ENCODE measurements at regions not wholly inside any gene's neighbourhood (a gene's known extent, or its start where the extent isn't known, plus 50 kb on each side); places are given as distances from the start of the nearest gene placed in this dataset.

DNA sequence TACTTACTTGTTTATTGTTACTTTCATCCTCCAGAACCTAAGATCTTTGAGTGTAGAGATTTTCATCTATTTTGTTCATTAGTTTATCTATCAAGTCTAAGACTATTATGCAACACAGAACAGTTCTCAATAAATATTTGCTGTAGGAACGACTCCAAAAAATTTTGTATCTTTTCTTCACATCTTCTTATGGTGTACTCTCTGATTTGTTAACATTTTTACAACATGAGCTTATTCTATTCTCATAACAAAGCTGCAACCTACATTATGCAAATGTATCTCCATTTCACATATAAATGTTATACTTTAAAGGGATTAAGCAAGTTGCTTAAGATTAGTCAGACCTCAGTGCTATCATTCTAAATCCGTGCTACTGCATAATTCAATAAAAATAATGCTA is 514.2 kb upstream of the ZP4 start (continued):
- no peak for TF ChIP-seq TCF7 (CRISPR knock-in tag; IDR thresholded peaks at IDR 0.05; ENCODE audit: low read depth)
- TF ChIP-seq SMAD4 (CRISPR knock-in tag; IDR thresholded peaks at IDR 0.05): no peak
- TF ChIP-seq TP53 (CRISPR knock-in tag; IDR thresholded peaks at IDR 0.05): no peak

GRCh38 chr1:238404481-238404880 is 513.8 kb upstream of the ZP4 start:
- H3K4me1 Mint-ChIP-seq: peaks cover 18% of the 10 kb centered on the region
- POLR2A ChIA-PET: no interaction called here
- DNase-seq (ENCODE audit: low spot score) (no peak), ATAC-seq (no peak)
- 0 out of 2 replicates have a peak, but pooled peaks cover 6% of the 10 kb centered on the region for H3K36me3 Mint-ChIP-seq
- no peak overlapping the region for H3K4me3 Mint-ChIP-seq
- peaks cover 4% of the 10 kb centered on the region; the same call in 1 of the 2 replicates for H3K9me3 Mint-ChIP-seq
- TF ChIP-seq, protein P1, sequence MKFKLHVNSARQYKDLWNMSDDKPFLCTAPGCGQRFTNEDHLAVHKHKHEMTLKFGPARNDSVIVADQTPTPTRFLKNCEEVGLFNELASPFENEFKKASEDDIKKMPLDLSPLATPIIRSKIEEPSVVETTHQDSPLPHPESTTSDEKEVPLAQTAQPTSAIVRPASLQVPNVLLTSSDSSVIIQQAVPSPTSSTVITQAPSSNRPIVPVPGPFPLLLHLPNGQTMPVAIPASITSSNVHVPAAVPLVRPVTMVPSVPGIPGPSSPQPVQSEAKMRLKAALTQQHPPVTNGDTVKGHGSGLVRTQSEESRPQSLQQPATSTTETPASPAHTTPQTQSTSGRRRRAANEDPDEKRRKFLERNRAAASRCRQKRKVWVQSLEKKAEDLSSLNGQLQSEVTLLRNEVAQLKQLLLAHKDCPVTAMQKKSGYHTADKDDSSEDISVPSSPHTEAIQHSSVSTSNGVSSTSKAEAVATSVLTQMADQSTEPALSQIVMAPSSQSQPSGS (CRISPR knock-in tag; IDR thresholded peaks at IDR 0.05; ENCODE audit: borderline replicate concordance, low read depth): no peak
- TF ChIP-seq, protein P2, sequence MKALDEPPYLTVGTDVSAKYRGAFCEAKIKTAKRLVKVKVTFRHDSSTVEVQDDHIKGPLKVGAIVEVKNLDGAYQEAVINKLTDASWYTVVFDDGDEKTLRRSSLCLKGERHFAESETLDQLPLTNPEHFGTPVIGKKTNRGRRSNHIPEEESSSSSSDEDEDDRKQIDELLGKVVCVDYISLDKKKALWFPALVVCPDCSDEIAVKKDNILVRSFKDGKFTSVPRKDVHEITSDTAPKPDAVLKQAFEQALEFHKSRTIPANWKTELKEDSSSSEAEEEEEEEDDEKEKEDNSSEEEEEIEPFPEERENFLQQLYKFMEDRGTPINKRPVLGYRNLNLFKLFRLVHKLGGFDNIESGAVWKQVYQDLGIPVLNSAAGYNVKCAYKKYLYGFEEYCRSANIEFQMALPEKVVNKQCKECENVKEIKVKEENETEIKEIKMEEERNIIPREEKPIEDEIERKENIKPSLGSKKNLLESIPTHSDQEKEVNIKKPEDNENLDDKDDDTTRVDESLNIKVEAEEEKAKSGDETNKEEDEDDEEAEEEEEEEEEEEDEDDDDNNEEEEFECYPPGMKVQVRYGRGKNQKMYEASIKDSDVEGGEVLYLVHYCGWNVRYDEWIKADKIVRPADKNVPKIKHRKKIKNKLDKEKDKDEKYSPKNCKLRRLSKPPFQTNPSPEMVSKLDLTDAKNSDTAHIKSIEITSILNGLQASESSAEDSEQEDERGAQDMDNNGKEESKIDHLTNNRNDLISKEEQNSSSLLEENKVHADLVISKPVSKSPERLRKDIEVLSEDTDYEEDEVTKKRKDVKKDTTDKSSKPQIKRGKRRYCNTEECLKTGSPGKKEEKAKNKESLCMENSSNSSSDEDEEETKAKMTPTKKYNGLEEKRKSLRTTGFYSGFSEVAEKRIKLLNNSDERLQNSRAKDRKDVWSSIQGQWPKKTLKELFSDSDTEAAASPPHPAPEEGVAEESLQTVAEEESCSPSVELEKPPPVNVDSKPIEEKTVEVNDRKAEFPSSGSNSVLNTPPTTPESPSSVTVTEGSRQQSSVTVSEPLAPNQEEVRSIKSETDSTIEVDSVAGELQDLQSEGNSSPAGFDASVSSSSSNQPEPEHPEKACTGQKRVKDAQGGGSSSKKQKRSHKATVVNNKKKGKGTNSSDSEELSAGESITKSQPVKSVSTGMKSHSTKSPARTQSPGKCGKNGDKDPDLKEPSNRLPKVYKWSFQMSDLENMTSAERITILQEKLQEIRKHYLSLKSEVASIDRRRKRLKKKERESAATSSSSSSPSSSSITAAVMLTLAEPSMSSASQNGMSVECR (CRISPR knock-in tag; IDR thresholded peaks at IDR 0.05; ENCODE audit: borderline replicate concordance): no peak
- TF ChIP-seq, protein P3, sequence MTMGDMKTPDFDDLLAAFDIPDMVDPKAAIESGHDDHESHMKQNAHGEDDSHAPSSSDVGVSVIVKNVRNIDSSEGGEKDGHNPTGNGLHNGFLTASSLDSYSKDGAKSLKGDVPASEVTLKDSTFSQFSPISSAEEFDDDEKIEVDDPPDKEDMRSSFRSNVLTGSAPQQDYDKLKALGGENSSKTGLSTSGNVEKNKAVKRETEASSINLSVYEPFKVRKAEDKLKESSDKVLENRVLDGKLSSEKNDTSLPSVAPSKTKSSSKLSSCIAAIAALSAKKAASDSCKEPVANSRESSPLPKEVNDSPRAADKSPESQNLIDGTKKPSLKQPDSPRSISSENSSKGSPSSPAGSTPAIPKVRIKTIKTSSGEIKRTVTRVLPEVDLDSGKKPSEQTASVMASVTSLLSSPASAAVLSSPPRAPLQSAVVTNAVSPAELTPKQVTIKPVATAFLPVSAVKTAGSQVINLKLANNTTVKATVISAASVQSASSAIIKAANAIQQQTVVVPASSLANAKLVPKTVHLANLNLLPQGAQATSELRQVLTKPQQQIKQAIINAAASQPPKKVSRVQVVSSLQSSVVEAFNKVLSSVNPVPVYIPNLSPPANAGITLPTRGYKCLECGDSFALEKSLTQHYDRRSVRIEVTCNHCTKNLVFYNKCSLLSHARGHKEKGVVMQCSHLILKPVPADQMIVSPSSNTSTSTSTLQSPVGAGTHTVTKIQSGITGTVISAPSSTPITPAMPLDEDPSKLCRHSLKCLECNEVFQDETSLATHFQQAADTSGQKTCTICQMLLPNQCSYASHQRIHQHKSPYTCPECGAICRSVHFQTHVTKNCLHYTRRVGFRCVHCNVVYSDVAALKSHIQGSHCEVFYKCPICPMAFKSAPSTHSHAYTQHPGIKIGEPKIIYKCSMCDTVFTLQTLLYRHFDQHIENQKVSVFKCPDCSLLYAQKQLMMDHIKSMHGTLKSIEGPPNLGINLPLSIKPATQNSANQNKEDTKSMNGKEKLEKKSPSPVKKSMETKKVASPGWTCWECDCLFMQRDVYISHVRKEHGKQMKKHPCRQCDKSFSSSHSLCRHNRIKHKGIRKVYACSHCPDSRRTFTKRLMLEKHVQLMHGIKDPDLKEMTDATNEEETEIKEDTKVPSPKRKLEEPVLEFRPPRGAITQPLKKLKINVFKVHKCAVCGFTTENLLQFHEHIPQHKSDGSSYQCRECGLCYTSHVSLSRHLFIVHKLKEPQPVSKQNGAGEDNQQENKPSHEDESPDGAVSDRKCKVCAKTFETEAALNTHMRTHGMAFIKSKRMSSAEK (CRISPR knock-in tag; IDR thresholded peaks at IDR 0.05; ENCODE audit: borderline replicate concordance): no peak
- TF ChIP-seq TCF7 (CRISPR knock-in tag; IDR thresholded peaks at IDR 0.05; ENCODE audit: low read depth): no peak
- TF ChIP-seq ELF4 (CRISPR knock-in tag; IDR thresholded peaks at IDR 0.05; ENCODE audit: low read depth): no peak
- TF ChIP-seq, protein P4, sequence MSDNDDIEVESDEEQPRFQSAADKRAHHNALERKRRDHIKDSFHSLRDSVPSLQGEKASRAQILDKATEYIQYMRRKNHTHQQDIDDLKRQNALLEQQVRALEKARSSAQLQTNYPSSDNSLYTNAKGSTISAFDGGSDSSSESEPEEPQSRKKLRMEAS (CRISPR knock-in tag; IDR thresholded peaks at IDR 0.05): no peak
- TF ChIP-seq IRF2 (CRISPR knock-in tag; IDR thresholded peaks at IDR 0.05; ENCODE audit: borderline replicate concordance, low read depth): no peak
- no peak for TF ChIP-seq GABPB1 (CRISPR knock-in tag; IDR thresholded peaks at IDR 0.05)
- no peak for TF ChIP-seq GRHL2 (CRISPR knock-in tag; IDR thresholded peaks at IDR 0.05; ENCODE audit: insufficient replicate concordance, severe bottlenecking)
- no peak for TF ChIP-seq NFATC4 (CRISPR knock-in tag; IDR thresholded peaks at IDR 0.05)
- H3K27me3 Mint-ChIP-seq (ENCODE audit: low read depth): no peaks in the 10 kb centered on the region
- no peak overlapping the region for H3K27ac Mint-ChIP-seq
- CTCF ChIA-PET: no interaction called here

GRCh38 chr1:238401144-238401543 is 510.4 kb upstream of the ZP4 start:
- Mint-ChIP-seq H3K4me1 (peaks cover 18% of the 10 kb centered on the region), H3K9me3 (peaks cover 4% of the 10 kb centered on the region; the same call in 1 of the 2 replicates), H3K36me3 (0 out of 2 replicates have a peak, but pooled peaks cover 6% of the 10 kb centered on the region), H3K27ac (no peak overlapping the region), H3K4me3 (no peak overlapping the region), H3K27me3 (ENCODE audit: low read depth) (no peaks in the 10 kb centered on the region)
- no peak for ATAC-seq
- ChIA-PET CTCF (no interaction called here), POLR2A (no interaction called here)
- no peak for DNase-seq (ENCODE audit: low spot score)
- TF ChIP-seq, protein P2 (CRISPR knock-in tag; IDR thresholded peaks at IDR 0.05; ENCODE audit: borderline replicate concordance): no peak
- TF ChIP-seq RORB (CRISPR knock-in tag; IDR thresholded peaks at IDR 0.05): no peak
- TF ChIP-seq, protein P5, sequence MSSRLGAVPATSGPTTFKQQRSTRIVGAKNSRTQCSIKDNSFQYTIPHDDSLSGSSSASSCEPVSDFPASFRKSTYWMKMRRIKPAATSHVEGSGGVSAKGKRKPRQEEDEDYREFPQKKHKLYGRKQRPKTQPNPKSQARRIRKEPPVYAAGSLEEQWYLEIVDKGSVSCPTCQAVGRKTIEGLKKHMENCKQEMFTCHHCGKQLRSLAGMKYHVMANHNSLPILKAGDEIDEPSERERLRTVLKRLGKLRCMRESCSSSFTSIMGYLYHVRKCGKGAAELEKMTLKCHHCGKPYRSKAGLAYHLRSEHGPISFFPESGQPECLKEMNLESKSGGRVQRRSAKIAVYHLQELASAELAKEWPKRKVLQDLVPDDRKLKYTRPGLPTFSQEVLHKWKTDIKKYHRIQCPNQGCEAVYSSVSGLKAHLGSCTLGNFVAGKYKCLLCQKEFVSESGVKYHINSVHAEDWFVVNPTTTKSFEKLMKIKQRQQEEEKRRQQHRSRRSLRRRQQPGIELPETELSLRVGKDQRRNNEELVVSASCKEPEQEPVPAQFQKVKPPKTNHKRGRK (CRISPR knock-in tag; IDR thresholded peaks at IDR 0.05; ENCODE audit: borderline replicate concordance): no peak
- no peak for TF ChIP-seq TCF7 (CRISPR knock-in tag; IDR thresholded peaks at IDR 0.05; ENCODE audit: low read depth)
- TF ChIP-seq ZNF263 (CRISPR knock-in tag; IDR thresholded peaks at IDR 0.05; ENCODE audit: low read depth): no peak
